Prostate gland (tissue), 2 donors: ENCODE measurements at regions not wholly inside any gene's neighbourhood (a gene's known extent, or its start where the extent isn't known, plus 50 kb on each side); places are given as distances from the start of the nearest gene placed in this dataset.

Source experiments
- POLR2A ChIP-seq: fragments of 450-650 bp; IDR thresholded peaks from one replicate; pipeline ENCODE4 v1.6.1; 2016; ENCODE audit warnings: antibody characterized with exemption, mild to moderate bottlenecking
- POLR2AphosphoS5 ChIP-seq: sonication (generic); formaldehyde crosslinking; IDR thresholded peaks from one replicate; pipeline ENCODE4 v1.6.1; 2017; ENCODE audit warnings: antibody characterized with exemption
- TF ChIP-seq, protein P1 (sequence below), 4 experiments: fragments of 200-600 bp in 2 of 4; fragments of 450-650 bp in 2 of 4; sonication (generic) in 2 of 4; IDR thresholded peaks; 1 replicate in 3 of 4; 2 replicates in 1 of 4; pipeline ENCODE4 v1.5.1; 2016 to 2019; ENCODE audit warnings: antibody characterized with exemption in 4 of 4, mild to moderate bottlenecking in 2 of 4, moderate library complexity in 2 of 4

- TF ChIP-seq POLR2A (no peak), POLR2AphosphoS5 (no peak)
- TF ChIP-seq, protein P1, sequence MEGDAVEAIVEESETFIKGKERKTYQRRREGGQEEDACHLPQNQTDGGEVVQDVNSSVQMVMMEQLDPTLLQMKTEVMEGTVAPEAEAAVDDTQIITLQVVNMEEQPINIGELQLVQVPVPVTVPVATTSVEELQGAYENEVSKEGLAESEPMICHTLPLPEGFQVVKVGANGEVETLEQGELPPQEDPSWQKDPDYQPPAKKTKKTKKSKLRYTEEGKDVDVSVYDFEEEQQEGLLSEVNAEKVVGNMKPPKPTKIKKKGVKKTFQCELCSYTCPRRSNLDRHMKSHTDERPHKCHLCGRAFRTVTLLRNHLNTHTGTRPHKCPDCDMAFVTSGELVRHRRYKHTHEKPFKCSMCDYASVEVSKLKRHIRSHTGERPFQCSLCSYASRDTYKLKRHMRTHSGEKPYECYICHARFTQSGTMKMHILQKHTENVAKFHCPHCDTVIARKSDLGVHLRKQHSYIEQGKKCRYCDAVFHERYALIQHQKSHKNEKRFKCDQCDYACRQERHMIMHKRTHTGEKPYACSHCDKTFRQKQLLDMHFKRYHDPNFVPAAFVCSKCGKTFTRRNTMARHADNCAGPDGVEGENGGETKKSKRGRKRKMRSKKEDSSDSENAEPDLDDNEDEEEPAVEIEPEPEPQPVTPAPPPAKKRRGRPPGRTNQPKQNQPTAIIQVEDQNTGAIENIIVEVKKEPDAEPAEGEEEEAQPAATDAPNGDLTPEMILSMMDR (IDR thresholded peaks at IDR 0.05): no peak
These were observed 627.8 kb upstream of the SLC10A2 start for GRCh38 chr13:103694033-103694432.
